Neural cell (in vitro differentiated cells): ENCODE measurements at regions not wholly inside any gene's neighbourhood (a gene's known extent, or its start where the extent isn't known, plus 50 kb on each side); places are given as distances from the start of the nearest gene placed in this dataset.

ENCODE experiments used
- TF ChIP-seq, protein P1 (sequence below): IDR thresholded peaks from 2 replicates; pipeline ENCODE4 v1.6.1; 2012; ENCODE audit warnings: borderline replicate concordance
- TF ChIP-seq, protein P2 (sequence below): fragments of 450-650 bp; IDR thresholded peaks from 2 replicates; pipeline ENCODE4 v1.5.1; 2014; ENCODE audit warnings: antibody characterized with exemption, mild to moderate bottlenecking, moderate library complexity; ENCODE audit not compliant: poor library complexity, severe bottlenecking

DNA sequence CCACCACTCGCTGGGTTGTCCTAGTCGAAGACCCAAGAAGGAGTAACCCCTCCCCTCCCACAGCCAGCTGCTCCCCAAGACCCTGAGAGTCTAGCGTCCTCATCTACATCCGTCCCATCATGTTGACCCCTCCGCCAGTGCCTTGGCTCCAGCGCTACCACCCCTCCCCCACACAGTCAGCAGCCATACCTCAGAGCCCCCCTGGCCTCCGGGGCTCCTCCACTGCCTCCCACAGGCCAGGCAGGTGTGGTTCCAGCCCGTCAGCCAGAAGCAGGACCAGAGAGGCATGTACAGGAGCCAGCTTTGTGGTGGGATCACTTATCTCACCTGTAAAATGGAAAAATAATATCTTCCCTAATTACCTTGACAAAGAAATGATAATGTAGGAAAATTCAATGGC, 51.5 kb upstream of the PHF21B start:
- TF ChIP-seq, protein P1, sequence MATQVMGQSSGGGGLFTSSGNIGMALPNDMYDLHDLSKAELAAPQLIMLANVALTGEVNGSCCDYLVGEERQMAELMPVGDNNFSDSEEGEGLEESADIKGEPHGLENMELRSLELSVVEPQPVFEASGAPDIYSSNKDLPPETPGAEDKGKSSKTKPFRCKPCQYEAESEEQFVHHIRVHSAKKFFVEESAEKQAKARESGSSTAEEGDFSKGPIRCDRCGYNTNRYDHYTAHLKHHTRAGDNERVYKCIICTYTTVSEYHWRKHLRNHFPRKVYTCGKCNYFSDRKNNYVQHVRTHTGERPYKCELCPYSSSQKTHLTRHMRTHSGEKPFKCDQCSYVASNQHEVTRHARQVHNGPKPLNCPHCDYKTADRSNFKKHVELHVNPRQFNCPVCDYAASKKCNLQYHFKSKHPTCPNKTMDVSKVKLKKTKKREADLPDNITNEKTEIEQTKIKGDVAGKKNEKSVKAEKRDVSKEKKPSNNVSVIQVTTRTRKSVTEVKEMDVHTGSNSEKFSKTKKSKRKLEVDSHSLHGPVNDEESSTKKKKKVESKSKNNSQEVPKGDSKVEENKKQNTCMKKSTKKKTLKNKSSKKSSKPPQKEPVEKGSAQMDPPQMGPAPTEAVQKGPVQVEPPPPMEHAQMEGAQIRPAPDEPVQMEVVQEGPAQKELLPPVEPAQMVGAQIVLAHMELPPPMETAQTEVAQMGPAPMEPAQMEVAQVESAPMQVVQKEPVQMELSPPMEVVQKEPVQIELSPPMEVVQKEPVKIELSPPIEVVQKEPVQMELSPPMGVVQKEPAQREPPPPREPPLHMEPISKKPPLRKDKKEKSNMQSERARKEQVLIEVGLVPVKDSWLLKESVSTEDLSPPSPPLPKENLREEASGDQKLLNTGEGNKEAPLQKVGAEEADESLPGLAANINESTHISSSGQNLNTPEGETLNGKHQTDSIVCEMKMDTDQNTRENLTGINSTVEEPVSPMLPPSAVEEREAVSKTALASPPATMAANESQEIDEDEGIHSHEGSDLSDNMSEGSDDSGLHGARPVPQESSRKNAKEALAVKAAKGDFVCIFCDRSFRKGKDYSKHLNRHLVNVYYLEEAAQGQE, result no peak
- TF ChIP-seq, protein P2, sequence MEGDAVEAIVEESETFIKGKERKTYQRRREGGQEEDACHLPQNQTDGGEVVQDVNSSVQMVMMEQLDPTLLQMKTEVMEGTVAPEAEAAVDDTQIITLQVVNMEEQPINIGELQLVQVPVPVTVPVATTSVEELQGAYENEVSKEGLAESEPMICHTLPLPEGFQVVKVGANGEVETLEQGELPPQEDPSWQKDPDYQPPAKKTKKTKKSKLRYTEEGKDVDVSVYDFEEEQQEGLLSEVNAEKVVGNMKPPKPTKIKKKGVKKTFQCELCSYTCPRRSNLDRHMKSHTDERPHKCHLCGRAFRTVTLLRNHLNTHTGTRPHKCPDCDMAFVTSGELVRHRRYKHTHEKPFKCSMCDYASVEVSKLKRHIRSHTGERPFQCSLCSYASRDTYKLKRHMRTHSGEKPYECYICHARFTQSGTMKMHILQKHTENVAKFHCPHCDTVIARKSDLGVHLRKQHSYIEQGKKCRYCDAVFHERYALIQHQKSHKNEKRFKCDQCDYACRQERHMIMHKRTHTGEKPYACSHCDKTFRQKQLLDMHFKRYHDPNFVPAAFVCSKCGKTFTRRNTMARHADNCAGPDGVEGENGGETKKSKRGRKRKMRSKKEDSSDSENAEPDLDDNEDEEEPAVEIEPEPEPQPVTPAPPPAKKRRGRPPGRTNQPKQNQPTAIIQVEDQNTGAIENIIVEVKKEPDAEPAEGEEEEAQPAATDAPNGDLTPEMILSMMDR, result no peak
